GM23338 (cell line): ENCODE measurements at regions not wholly inside any gene's neighbourhood (a gene's known extent, or its start where the extent isn't known, plus 50 kb on each side); places are given as distances from the start of the nearest gene placed in this dataset.

Source experiments
- ATAC-seq: fragments of 200-7000 bp; cut with Tn5 transposase; 3 replicates; pipeline ENCODE4 v1.9.1; 2020
- DNase-seq: peaks from one replicate; pipeline ENCODE4 v3.0.0-alpha.2; 2015; ENCODE audit warnings: low spot score
- H2AFZ ChIP-seq: fragments of 200-600 bp; sonication (generic); 2 replicates; pipeline ENCODE4 v1.8.0; 2016; ENCODE audit warnings: antibody characterized with exemption, mild to moderate bottlenecking, moderate library complexity
- H3F3A ChIP-seq: fragments of 200-600 bp; sonication (generic); replicated peaks from 2 replicates; pipeline ENCODE4 v1.8.0; 2017; ENCODE audit warnings: antibody characterized with exemption, mixed run types, low read depth
- H3K27ac ChIP-seq: fragments of 200-600 bp; sonication (generic); 2 replicates; pipeline ENCODE4 v1.6.1; 2016; ENCODE audit warnings: low read depth
- H3K27me3 ChIP-seq: fragments of 200-600 bp; sonication (generic); 2 replicates; pipeline ENCODE4 v1.8.0; 2016; ENCODE audit warnings: mild to moderate bottlenecking, mixed run types, moderate library complexity; ENCODE audit not compliant: insufficient read depth
- H3K36me3 ChIP-seq: fragments of 200-600 bp; sonication (generic); 2 replicates; pipeline ENCODE4 v1.8.0; 2016; ENCODE audit warnings: mild to moderate bottlenecking; ENCODE audit not compliant: insufficient read depth
- H3K4me1 ChIP-seq: fragments of 200-600 bp; sonication (generic); 2 replicates; pipeline ENCODE4 v1.8.0; 2016; ENCODE audit warnings: mild to moderate bottlenecking, moderate library complexity; ENCODE audit not compliant: insufficient read depth
- H3K4me2 ChIP-seq: fragments of 200-600 bp; sonication (generic); 2 replicates; pipeline ENCODE4 v1.7.1; 2017; ENCODE audit warnings: mixed run types
- H3K4me3 ChIP-seq: fragments of 200-600 bp; sonication (generic); 2 replicates; pipeline ENCODE4 v1.6.1; 2016; ENCODE audit warnings: mixed run types
- H3K79me2 ChIP-seq: fragments of 200-600 bp; sonication (generic); replicated peaks from 2 replicates; pipeline ENCODE4 v1.8.0; 2017; ENCODE audit warnings: mild to moderate bottlenecking; ENCODE audit not compliant: insufficient read depth
- H3K9me2 ChIP-seq: fragments of 200-600 bp; sonication (generic); 2 replicates; pipeline ENCODE4 v1.8.0; 2017; ENCODE audit not compliant: insufficient read depth
- H4K20me1 ChIP-seq: fragments of 200-600 bp; sonication (generic); replicated peaks from 2 replicates; pipeline ENCODE4 v1.8.0; 2017; ENCODE audit warnings: mild to moderate bottlenecking; ENCODE audit not compliant: insufficient read depth
- H3K27ac Mint-ChIP-seq: 2 replicates; pipeline ENCODE4 v1.8.0; 2020; ENCODE audit warnings: inconsistent platforms, mild to moderate bottlenecking, moderate library complexity, mixed read lengths
- H3K27me3 Mint-ChIP-seq: 3 replicates; pipeline ENCODE4 v1.8.0; 2022; ENCODE audit warnings: low read depth, mild to moderate bottlenecking, moderate library complexity, mixed read lengths, inconsistent platforms; ENCODE audit not compliant: insufficient read depth, poor library complexity
- H3K36me3 Mint-ChIP-seq: 3 replicates; pipeline ENCODE4 v1.8.0; 2021; ENCODE audit warnings: low read depth, mild to moderate bottlenecking, inconsistent platforms, moderate library complexity, mixed read lengths
- H3K4me1 Mint-ChIP-seq: 3 replicates; pipeline ENCODE4 v1.8.0; 2020; ENCODE audit warnings: mild to moderate bottlenecking, inconsistent platforms, mixed read lengths
- H3K4me3 Mint-ChIP-seq: 3 replicates; pipeline ENCODE4 v1.8.0; 2021; ENCODE audit warnings: moderate library complexity, mild to moderate bottlenecking, inconsistent platforms, mixed read lengths
- H3K9me3 Mint-ChIP-seq: 3 replicates; pipeline ENCODE4 v1.8.0; 2020; ENCODE audit warnings: moderate library complexity, mild to moderate bottlenecking, inconsistent platforms, mixed read lengths
- CREB1 ChIP-seq: fragments of 250-450 bp; sonication (Bioruptor Pico); IDR thresholded peaks from 2 replicates; pipeline ENCODE4 v1.5.0; 2020; ENCODE audit warnings: low read depth, mild to moderate bottlenecking, moderate library complexity
- CTCF ChIP-seq, 2 experiments: fragments of 200-600 bp in 1 of 2; sonication (generic) in 1 of 2; conservative IDR thresholded peaks; 2 replicates each; pipeline versions ENCODE4 v1.5.1 to v1.6.1; 2016 to 2017; ENCODE audit warnings: antibody characterized with exemption in 2 of 2, low read depth in 2 of 2, mild to moderate bottlenecking in 2 of 2, moderate library complexity in 1 of 2
- ETS1 ChIP-seq: IDR thresholded peaks from 2 replicates; pipeline ENCODE4 v1.6.1; 2016; ENCODE audit warnings: antibody characterized with exemption
- EZH2 ChIP-seq: fragments of 200-600 bp; sonication (generic); IDR thresholded peaks from one replicate; pipeline ENCODE4 v1.8.0; 2017; ENCODE audit warnings: antibody characterized with exemption, mild to moderate bottlenecking, low read depth; ENCODE audit not compliant: unreplicated experiment
- EZH2phosphoT487 ChIP-seq: fragments of 200-600 bp; sonication (generic); IDR thresholded peaks from one replicate; pipeline ENCODE4 v1.8.1; 2018; ENCODE audit warnings: antibody characterized with exemption; ENCODE audit not compliant: unreplicated experiment
- JUNB ChIP-seq: IDR thresholded peaks from one replicate; pipeline ENCODE4 v1.6.1; 2016; ENCODE audit warnings: antibody characterized with exemption; ENCODE audit not compliant: unreplicated experiment
- NANOG ChIP-seq: IDR thresholded peaks from 2 replicates; pipeline ENCODE4 v1.6.1; 2016; ENCODE audit warnings: antibody characterized with exemption, borderline replicate concordance
- POLR2AphosphoS5 ChIP-seq: IDR thresholded peaks from 2 replicates; pipeline ENCODE4 v1.6.1; 2016; ENCODE audit warnings: antibody characterized with exemption, low read depth
- REST ChIP-seq: IDR thresholded peaks from one replicate; pipeline ENCODE4 v1.6.1; 2018; ENCODE audit warnings: antibody characterized with exemption; ENCODE audit not compliant: unreplicated experiment
- STAT1 ChIP-seq: IDR thresholded peaks from one replicate; pipeline ENCODE4 v1.6.1; 2016; ENCODE audit warnings: antibody characterized with exemption; ENCODE audit not compliant: unreplicated experiment
- ZNF114 ChIP-seq: fragments of 250-450 bp; sonication (Bioruptor Pico); IDR thresholded peaks from 2 replicates; pipeline ENCODE4 v1.5.0; 2020; ENCODE audit warnings: mild to moderate bottlenecking, moderate library complexity
- ZNF331 ChIP-seq: fragments of 250-450 bp; sonication (Bioruptor Pico); IDR thresholded peaks from 2 replicates; pipeline ENCODE4 v1.5.0; 2020; ENCODE audit warnings: low read depth, mild to moderate bottlenecking, moderate library complexity
- ZNF462 ChIP-seq: fragments of 250-450 bp; sonication (Bioruptor Pico); IDR thresholded peaks from 2 replicates; pipeline ENCODE4 v1.5.0; 2020; ENCODE audit warnings: mild to moderate bottlenecking, moderate library complexity

- Histone ChIP-seq H3K4me3 (no peak overlapping the region), H4K20me1 (no peaks in the 10 kb centered on the region), H3K27me3 (no peaks in the 10 kb centered on the region), H3F3A (no peaks in the 10 kb centered on the region), H3K36me3 (no peaks in the 10 kb centered on the region), H3K9me2 (no peaks in the 10 kb centered on the region), H2AFZ (peak overlapping the region; percentile 68; the same call in 1 of the 2 replicates), H3K4me1 (peaks cover 10% of the 10 kb centered on the region), H3K27ac (no peak overlapping the region), H3K4me2 (peak overlapping the region; percentile 31; the same call in 1 of the 2 replicates), H3K79me2 (no peaks in the 10 kb centered on the region)
- TF ChIP-seq EZH2phosphoT487, result no peak
- no peak for TF ChIP-seq ZNF331 (CRISPR knock-in tag)
- TF ChIP-seq NANOG, result no peak
- no peak for TF ChIP-seq CTCF (conservative IDR thresholded peaks at IDR 0.05; ENCODE audit: low read depth in 2 of 2)
- no peak for TF ChIP-seq REST
- no peak for TF ChIP-seq CREB1 (CRISPR knock-in tag)
- no peak for TF ChIP-seq EZH2
- TF ChIP-seq POLR2AphosphoS5, result no peak
- no peak for TF ChIP-seq ZNF114
- TF ChIP-seq ZNF462 (CRISPR knock-in tag), result no peak
- TF ChIP-seq ETS1, result no peak
- no peak for TF ChIP-seq JUNB
- TF ChIP-seq STAT1, result no peak
- H3K4me1 Mint-ChIP-seq, result peaks cover 18% of the 10 kb centered on the region
- peaks cover 3% of the 10 kb centered on the region for H3K27me3 Mint-ChIP-seq
- no peak for ATAC-seq
- H3K4me3 Mint-ChIP-seq, result no peak overlapping the region
- no peaks in the 10 kb centered on the region for H3K9me3 Mint-ChIP-seq
- no peaks in the 10 kb centered on the region for H3K36me3 Mint-ChIP-seq
- no peak for DNase-seq
- H3K27ac Mint-ChIP-seq, result no peak overlapping the region
These were observed 73.3 kb upstream of the SGK1 start for GRCh38 chr6:134391205-134391604.
